Activated CD4-positive, CD25-positive, alpha-beta regulatory T cell (primary cell): ENCODE measurements at regions not wholly inside any gene's neighbourhood (a gene's known extent, or its start where the extent isn't known, plus 50 kb on each side); places are given as distances from the start of the nearest gene placed in this dataset.

Experiments used
- DNase-seq, 4 experiments: peaks; one replicate each; lab custom pipeline; 2025; lab: John Stamatoyannopoulos, UW

DNA sequence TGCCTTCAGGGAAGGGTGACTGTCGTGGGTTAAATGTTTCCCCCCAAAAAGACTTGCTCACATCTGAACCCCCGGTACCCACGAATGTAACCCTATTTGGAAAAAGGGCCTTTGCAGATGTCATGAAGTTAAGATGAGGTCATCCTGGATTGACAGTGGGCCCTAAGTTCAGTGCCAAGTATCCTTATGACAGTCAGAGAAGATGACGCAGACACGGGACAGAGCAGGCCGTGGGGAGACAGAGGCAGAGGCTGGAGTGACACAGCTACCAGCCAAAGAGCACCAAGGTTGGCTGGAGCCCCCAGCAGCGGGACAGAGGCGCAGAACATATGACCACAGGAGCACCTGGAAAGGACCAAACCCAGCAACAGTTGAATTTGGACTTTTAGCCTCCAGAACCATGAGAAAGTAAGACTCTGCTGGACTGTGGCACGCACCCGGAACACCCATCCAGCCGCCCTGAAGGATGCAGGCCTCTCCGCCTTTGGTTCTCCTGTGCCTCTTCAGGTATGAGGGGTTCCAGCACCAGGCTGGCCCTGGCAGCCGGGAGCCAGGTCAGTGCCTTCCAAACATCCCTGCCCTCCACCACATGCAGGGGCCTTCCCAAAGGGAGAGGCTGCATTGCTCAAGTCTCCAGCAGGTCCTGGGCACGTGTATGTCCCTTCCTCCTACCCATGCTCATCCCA lies 104.0 kb downstream of the FOXL1 start:
- no peak for DNase-seq

DNA sequence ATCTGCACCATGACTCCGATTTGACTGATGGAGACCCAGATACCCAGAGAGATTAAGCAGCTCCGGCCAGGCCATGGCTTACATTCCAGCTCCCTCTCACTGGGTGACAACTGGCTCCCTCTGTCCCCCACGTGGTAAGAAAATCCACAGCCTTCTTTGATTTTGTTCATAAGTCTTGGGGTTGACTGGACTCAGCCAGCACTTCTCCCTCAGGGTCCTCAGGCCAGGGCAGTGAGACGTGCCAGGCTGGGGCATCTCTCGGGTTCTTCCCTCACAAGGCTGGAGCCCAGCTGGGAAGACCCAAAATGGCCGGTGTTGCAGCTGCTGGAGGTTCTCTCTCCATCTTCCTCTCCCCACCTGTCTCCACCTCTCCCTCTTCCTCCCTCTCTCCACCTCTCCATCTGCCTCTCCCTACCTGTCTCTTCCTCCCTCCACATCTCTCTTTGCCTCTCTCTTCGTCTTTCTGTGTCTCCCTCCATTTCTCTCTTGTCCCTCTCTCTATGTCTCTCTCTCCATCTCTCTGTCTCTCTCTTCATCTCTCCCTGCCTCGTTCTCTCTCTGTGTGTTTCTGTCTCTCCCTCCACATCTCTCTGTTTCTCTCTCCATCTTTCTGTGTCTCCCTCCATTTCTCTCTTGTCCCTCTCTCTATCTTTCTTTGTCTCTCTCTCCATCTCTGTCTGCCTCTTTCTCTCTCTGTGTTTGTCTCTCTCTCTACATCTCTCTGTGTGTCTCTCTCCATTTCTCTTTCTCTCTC lies 105.3 kb downstream of the FOXL1 start:
- DNase-seq, result no peak

DNA sequence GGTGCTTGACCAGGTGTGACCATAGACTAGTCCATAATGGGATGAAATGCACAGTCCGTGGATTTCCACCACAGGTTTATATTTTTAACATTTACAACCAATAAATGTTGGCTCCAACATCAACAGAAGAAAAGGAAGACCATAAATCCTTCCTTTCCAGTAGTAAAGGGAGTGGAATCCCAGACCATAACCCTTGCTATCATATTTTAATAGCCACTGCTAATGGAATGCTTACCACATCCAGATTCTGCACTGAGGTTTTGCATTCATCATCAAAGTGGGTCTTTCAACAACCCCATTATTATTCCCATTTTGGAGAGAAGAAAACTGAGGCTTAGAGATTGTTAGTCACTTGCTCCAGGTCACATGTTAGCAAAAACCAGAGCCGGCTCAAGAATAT lies 106.7 kb downstream of the FOXL1 start:
- DNase-seq, result no peak

DNA sequence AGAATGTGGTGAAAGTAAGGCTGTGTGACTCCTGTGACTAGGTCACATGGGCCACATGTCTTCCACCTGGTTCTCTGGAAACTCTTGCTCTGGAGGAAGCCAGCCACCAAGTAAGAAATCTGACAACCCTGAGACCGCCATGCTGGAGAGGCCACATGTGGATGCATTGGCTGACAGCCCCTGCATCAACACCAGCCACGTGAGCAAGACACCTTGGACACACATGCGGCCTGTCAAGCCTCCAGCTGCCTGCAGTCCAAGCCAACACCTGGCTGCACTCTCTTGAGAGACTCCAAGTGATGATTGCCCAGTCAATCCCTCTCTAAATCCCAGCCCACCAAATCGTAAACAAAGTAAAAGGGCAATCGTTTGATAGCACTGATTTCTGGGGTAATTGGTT lies 112.6 kb downstream of the FOXL1 start:
- no peak for DNase-seq

DNA sequence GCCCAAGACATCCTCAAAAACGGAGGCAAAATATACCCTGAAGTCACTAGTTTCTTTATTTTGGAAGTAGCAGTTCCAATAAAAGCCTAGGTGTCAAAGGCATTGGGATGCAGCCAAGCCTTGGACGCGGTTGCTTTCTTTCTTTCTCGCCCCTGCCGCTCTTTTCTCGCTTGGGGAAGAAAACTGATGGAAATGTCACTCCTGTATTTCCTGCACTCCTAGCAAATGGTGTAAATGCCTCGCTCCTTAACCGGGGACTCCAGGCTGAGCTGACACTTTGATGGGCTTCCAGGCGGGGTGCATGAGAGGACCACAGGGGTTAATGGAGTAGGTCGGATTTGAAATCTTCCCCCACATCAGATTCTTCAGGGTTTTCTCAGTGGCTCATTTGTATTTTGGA lies 114.1 kb downstream of the FOXL1 start:
- DNase-seq, result no peak

DNA sequence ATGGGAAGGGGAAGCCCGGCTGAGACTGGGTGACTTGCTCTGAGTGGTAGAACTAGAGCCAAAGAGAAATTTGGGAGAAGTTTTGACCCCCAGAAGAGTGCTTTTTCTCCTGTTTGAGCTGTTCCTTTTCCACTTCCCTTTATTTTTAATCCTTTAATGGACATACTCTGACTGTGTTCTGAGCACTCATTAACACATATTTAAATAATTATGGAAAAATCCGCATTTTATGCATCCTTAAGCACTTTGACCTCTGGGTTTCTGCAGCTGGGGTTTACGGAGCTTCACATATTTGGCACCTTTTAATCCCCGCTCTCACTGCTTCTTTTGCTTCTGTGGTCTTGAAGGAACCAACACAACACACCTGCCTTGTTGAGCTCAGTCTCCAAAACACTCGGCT lies 114.7 kb downstream of the FOXL1 start:
- DNase-seq, result no peak

DNA sequence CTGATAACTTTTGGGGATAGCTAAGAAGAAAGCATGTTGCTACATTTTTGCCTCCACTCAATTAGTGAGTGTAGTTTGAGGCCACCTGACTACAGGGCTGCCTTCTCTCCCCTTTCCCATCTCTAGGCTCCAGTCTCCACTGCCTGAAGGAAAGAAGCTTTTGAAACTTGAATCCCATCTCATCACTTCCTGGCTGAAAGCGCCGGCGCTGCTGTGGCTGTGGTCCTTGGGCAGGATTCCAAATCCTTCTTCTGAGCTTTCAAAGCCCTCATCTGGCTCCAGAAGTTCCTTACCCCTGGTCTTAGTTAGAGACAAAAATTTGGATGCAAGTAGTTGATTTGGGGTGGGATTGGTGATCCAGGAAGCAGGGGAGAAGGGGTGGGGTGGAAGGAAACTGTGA lies 119.4 kb downstream of the FOXL1 start:
- no peak for DNase-seq

DNA sequence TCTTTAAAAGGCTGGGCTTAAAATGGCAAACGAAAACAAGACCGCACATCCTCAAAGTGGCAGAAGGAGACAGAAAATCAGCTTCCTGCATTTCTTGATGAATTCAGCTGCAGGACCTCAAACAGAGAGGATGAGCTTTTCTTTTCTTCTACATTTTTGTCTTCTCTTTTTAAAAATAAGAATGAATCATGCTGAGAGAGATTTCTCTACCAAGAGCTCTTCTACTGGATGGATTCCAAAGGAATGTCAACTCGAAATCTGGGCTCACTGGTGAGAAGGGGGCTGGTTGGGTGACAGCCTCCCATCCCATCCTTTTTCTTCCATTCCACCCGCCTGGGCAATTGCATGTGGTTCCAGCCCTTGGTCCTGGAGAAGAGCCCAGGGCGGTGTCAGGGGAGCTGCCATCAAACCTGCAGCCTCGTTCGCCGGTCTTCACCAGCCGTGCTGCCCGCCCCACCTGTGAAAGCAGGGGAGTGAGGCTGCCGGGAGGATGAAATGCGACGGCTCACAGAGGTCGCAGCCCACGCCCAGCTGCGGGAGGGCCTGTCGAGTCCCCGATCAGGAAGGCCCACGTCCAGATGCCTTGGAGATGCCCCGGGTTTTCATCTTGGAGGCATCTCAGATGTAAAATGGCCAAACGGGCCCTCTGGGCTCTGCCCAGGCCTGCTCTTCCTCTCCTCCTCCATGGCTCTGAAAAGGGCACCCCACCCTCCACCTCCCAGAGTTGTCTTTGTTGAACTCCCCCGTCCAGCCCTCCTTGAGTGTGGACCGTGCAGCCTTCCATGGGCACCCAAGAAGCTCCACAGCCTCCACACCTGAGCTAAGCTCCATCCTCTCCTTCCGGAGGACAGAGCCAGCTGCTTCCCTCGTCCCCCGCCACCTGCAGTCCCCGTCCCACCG lies 121.9 kb downstream of the FOXL1 start:
- no peak for DNase-seq

DNA sequence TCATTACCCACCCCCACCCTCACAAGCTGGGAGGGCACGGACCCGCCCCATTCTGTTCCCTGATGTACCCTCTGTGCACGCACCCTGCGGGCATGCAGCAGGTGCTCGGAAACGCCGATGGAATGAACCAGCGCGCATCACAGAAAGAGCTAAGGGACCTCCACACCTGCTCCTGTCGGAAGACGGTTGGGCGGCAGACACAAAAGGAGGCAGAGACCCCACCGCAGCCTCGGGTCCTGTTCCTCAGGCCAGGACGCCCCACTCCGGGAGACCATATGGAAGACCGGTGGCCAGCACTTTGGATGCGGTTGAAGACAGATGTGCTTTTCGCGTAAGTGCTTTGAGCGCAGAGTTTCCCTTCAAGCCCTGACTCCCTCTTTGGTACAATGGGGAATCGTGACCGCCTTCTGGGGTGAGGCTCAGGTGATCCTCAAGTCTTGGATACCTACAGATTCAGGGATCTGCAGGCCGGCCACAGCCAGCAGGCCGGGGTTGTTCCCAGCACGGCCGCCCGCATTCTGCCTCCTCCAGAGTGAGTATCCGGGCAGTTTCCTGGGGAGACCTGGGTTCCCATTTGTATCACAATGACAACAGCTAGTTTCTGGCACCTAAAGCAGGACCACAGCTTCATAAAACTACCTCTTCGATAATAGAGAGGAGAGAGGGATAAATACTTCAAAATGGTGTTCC lies 123.1 kb downstream of the FOXL1 start:
- DNase-seq, result no peak

DNA sequence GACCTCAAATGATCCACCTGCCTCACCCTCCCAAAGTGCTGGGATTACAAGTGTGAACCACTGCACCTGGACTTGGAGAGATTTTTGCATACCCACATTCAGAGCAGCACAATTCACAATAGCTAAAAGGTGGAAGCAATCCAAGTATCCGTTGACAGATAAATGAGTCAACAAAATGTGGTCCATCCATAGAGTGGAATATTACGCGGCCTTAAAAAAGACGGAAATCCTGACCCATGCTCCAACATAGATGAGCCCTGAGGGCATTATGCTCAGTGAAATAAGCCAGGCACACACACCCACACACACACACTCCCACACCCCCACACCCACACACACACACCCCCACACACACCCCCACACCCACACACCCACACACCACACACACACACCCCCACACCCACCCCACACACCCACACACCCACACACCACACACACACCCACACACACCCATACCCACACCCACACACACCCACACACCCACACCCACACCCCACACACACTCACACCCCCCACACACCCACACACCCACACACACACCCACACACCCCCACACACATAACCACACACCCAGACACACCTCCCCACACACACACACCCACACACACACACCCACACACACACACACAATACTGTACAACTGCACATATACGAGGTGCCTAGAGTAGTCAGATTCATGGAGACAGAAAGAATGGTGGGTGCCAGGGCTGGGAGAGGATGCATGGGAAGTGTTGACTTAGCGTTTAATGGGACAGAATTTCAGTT lies 124.7 kb downstream of the FOXL1 start:
- DNase-seq, result no peak

DNA sequence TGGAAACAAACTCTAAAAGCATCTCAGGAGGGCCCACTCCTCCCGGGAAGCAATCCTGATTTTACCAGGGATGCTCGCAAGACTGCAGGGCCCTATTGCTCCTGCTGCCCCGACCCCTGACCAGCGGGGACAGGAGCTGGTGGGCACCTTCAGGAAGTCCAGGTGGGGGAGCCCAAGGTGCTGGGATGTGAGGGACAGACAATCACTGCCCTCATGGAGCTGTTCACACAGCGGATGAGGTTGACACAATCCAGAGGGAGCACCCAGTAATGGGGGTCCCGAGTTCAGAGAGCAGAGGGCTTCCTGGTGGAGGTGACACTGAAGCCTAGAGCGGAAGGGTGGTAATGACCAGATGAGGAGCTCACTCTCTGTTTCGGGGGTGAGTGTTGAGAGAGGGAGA lies 126.2 kb downstream of the FOXL1 start:
- DNase-seq, result no peak

DNA sequence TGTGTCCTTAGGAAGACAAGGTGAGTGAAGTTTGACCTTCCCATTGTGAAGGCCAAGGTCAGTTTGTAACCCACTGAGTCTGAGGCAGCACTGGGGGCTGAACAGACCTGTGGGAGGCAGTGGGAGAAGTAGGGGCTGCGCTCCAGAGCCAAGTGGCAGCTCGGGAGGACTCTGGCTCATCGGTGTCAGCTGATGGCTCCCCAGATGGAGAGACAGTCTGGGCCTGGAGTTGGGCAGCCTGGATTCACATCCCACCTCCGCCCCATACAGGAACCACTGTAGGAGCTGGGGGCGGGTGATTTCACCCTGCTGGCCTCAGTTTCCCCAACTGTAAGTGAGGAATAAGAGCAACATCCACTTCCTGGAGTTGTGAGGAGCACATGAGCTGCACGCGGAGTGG lies 128.4 kb downstream of the FOXL1 start:
- no peak for DNase-seq

DNA sequence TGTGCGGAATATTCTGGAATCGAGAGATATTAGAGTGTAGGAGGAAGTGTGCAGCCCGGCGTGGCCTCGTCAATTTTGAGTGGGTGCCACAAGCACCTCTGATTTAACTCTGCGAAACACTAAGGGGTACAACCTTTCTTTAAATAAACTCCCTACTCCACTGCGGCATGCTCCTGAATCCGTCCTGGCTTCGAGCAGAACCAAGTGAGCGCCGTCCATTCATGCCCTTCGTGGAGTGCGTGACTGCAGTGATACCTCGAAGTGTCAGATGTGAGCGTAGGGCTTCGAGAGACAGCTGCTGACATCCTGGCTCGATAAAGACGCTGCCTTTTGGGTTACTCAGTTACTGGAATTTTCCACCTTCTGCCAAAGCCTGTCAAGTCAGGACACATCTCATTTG lies 128.8 kb downstream of the FOXL1 start:
- DNase-seq, result no peak

DNA sequence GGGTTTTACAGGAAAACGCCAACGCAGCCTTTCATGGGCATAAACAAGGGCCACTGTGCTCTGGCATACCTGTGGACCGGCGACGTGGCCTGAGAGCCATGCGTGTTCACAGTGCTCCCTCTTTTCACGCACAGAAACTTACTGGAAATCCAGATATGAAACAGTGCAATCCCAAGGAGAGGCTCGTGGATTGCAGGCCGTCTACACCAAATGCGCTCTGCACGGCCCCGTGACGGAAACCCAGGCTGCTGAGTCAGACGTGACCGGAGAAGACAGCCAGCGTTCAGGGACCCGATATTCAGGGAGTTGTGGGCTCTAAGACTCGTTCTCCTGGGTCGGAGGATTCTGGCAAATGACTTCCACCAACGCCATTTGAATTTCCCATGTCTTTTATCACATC lies 129.2 kb downstream of the FOXL1 start:
- no peak for DNase-seq

DNA sequence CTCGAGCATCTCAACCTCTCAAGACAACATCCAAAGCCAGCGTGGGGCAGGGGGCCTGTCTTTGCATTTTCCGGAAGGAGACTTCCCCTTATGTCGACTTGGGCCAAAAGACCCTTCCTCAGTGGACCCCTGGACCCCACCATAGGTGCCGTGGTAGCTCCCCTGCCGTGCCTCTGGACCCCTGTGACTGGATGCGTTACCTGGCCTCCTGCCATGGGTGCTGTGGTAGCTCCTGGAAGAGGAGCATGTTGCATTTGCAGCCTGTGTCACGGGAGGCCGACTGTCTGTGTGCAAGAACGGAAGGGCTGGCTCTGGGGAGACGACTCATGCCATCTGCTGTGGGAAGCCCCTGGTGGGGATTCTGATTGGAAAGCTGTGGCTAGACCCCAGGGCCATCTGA lies 130.1 kb downstream of the FOXL1 start:
- DNase-seq, result no peak

DNA sequence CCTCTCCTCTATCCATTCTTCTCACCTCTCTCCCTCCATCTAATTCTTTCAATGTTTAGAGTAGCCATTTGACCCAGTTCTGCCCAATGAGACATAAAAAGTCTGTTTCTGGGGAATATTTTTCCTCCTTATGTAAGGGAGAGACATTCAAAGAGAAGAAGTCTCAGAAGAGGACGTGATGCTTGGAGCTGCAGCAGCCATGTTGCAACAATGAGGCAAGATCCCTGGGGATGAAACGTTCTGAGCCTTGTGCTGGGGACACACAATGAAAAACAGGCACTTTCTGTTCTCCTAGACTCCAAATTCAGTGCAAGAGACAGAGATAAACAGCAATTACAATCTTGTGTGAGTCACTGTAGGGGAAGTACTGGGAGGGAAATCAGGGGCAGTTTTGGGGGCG lies 130.8 kb downstream of the FOXL1 start:
- no peak for DNase-seq

DNA sequence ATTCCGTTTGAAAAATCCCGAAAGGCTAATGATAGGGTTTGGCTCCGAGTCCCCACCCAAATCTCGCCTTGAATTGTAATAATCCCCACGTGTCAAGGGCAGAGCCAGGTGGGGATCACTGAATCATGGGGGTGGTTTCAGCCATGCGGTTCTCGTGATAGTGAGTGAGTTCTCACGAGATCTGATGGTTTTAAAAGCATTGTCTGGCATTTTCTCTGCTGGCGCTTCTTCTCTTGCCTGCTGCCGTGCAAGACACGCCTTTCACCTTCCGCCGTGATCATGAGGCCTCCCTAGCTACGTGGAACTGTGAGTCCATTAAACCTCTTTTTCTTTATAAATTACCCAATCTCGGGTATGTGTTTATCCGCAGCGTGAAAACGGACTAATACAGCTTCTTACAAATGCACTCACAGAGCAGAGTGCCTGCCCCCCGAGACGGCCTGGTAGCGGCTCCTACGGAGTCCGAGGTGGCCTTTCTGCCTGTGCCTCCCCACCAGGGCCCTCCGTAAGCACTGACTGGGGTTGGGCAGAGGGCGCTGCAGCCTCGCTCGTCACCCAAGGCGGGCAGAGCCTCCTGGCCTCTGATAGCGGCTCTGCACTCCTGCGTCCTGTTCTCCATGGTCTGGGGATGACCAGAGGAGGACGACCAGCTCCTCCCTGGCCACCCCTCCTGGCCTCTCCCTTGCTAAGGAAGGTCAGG lies 131.7 kb downstream of the FOXL1 start:
- DNase-seq, result no peak

DNA sequence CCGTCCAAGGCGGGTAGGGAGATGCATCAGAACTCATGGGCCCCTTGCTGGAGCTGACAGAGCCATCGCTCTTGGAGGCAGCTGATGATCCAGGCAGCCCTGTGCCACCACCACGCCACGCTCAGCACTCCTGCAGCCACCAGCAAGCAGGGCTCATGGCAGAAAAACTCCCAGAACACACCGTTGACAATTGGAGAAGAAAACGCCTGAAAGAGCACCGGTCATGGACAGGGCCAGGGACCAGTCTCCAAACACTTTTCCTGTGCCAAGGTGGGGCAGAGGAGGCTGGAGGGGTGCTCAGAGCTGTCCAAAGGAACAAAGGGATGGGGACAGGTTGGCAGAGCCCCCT lies 132.2 kb downstream of the FOXL1 start:
- no peak for DNase-seq

DNA sequence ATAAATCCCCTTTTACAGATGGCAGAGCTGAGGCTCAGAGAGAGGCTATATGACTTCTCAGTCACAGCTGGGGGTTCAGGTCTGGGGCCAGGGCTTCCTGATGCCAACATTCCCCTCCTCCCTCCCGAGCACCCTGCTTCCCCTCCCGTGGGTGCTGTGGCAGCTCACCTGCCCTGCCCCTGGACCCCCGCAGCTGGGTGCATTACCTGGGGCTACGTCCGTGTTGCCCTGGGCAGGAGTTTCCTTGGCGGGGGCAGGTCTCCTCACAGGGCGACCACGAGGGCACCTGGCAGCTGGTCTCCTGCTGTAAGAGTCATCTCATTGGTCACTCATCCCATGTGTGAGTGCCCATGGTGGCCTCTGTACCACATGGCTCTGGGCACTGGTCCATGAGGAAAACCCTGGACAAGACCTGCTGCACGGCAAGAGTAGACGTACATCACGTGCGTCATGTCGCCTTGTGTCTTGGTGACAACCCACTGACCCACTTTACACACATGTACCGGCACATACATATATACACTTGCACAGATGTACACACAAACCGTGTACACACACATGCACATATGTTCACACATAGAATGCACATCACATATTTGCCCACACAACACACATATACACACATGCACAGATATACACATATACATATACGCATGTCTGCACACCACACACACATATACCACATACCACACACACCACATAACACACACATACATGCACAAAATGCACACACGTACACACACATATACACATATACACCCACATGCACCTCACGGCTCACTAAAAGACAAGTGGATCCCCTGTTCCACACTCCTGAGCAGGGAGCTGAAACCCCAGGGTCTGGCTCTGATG lies 134.0 kb downstream of the FOXL1 start:
- no peak for DNase-seq

DNA sequence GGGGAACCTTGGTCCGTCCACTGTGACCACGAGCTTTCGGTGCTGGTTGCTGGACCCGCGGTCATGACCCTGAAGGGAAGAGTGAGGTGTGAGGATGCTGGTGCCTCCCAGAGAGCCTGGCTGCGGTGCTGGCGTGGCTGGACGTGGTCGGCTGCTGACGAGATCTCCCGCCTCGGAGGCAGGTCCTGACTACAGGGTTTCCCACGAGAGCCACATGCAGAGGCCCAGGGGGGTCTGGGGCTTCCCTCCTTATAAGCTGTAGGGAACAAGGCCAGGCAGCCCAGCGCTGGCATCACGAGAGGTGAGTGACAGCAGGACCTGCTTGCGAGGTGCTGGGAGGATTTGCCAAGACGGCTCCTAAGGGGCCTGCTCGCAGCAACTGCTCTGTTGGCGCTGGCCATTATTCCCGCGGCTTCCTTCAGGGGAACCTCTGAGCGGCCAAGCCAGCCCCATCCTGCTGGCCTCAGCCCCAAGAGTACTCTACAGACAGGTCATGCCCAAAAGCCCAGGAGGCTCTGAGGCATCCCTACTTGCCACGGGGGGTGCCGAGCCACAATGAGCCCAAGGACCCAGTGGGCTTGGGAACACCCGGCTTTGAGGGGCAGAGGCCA lies 134.8 kb downstream of the FOXL1 start:
- no peak for DNase-seq
